ENCODE measurements at regions not wholly inside any gene's neighbourhood (a gene's known extent, or its start where the extent isn't known, plus 50 kb on each side); places are given as distances from the start of the nearest gene placed in this dataset.

GRCh38 chr6:167766986-167767714 lies 59.6 kb upstream of the AFDN start:
- TF ChIP-seq EZH2 (IDR thresholded peaks at IDR 0.05; ENCODE audit: borderline replicate concordance, low read length): no peak
- TF ChIP-seq CTCF (IDR thresholded peaks at IDR 0.05; ENCODE audit: low read length): peak; percentile 9; the same call in 1 of the 2 replicates
- Histone ChIP-seq H3K79me2 (ENCODE audit: insufficient read depth, low read length) (no peaks in the 10 kb centered on the region), H4K20me1 (ENCODE audit: insufficient read depth, low read length) (no peaks in the 10 kb centered on the region), H3K27ac (ENCODE audit: low read depth, low read length, poor library complexity, severe bottlenecking) (no peak overlapping the region), H2AFZ (ENCODE audit: low read length) (no peak overlapping the region), H3K27me3 (ENCODE audit: insufficient read depth, low read length) (no peaks in the 10 kb centered on the region), H3K9ac (ENCODE audit: low read length) (no peak overlapping the region), H3K9me3 (ENCODE audit: low read length) (no peaks in the 10 kb centered on the region), H3K4me1 (ENCODE audit: insufficient read depth, low read length, severe bottlenecking) (no peaks in the 10 kb centered on the region), H3F3A (ENCODE audit: insufficient read depth, low read length) (no peaks in the 10 kb centered on the region), H3K9me2 (ENCODE audit: low read depth, low read length) (no peaks in the 10 kb centered on the region), H3K4me2 (ENCODE audit: low read length) (no peak overlapping the region), H3K36me3 (ENCODE audit: insufficient read depth, low read length) (no peaks in the 10 kb centered on the region), H3K4me3 (ENCODE audit: low read depth, low read length, poor library complexity, severe bottlenecking) (no peak overlapping the region)

- Histone ChIP-seq H2AFZ (ENCODE audit: low read length) (no peak overlapping the region), H3K4me2 (ENCODE audit: low read length) (no peak overlapping the region), H3K4me3 (ENCODE audit: low read depth, low read length, poor library complexity, severe bottlenecking) (no peak overlapping the region), H3K27ac (ENCODE audit: low read depth, low read length, poor library complexity, severe bottlenecking) (no peak overlapping the region), H3K9me3 (ENCODE audit: low read length) (no peaks in the 10 kb centered on the region), H3F3A (ENCODE audit: insufficient read depth, low read length) (no peaks in the 10 kb centered on the region), H3K9ac (ENCODE audit: low read length) (no peak overlapping the region), H3K36me3 (ENCODE audit: insufficient read depth, low read length) (no peaks in the 10 kb centered on the region), H3K9me2 (ENCODE audit: low read depth, low read length) (no peaks in the 10 kb centered on the region), H3K79me2 (ENCODE audit: insufficient read depth, low read length) (no peaks in the 10 kb centered on the region), H3K4me1 (ENCODE audit: insufficient read depth, low read length, severe bottlenecking) (no peaks in the 10 kb centered on the region), H3K27me3 (ENCODE audit: insufficient read depth, low read length) (no peaks in the 10 kb centered on the region), H4K20me1 (ENCODE audit: insufficient read depth, low read length) (no peaks in the 10 kb centered on the region)
- TF ChIP-seq CTCF (IDR thresholded peaks at IDR 0.05; ENCODE audit: low read length) (no peak), EZH2 (IDR thresholded peaks at IDR 0.05; ENCODE audit: borderline replicate concordance, low read length) (no peak)
These were observed 59.0 kb upstream of the AFDN start for GRCh38 chr6:167767715-167768107.

GRCh38 chr6:167768471-167769215 lies 58.1 kb upstream of the AFDN start:
- TF ChIP-seq CTCF (IDR thresholded peaks at IDR 0.05; ENCODE audit: low read length): no peak
- TF ChIP-seq EZH2 (IDR thresholded peaks at IDR 0.05; ENCODE audit: borderline replicate concordance, low read length): no peak
- H2AFZ ChIP-seq (ENCODE audit: low read length): no peak overlapping the region
- no peak overlapping the region for H3K4me2 ChIP-seq (ENCODE audit: low read length)
- H3K9me2 ChIP-seq (ENCODE audit: low read depth, low read length): no peaks in the 10 kb centered on the region
- no peak overlapping the region for H3K9ac ChIP-seq (ENCODE audit: low read length)
- H3F3A ChIP-seq (ENCODE audit: insufficient read depth, low read length): no peaks in the 10 kb centered on the region
- no peaks in the 10 kb centered on the region for H4K20me1 ChIP-seq (ENCODE audit: insufficient read depth, low read length)
- H3K9me3 ChIP-seq (ENCODE audit: low read length): no peaks in the 10 kb centered on the region
- no peak overlapping the region for H3K4me3 ChIP-seq (ENCODE audit: low read depth, low read length, poor library complexity, severe bottlenecking)
- no peaks in the 10 kb centered on the region for H3K79me2 ChIP-seq (ENCODE audit: insufficient read depth, low read length)
- no peak overlapping the region for H3K27ac ChIP-seq (ENCODE audit: low read depth, low read length, poor library complexity, severe bottlenecking)
- no peaks in the 10 kb centered on the region for H3K4me1 ChIP-seq (ENCODE audit: insufficient read depth, low read length, severe bottlenecking)
- H3K27me3 ChIP-seq (ENCODE audit: insufficient read depth, low read length): no peaks in the 10 kb centered on the region
- H3K36me3 ChIP-seq (ENCODE audit: insufficient read depth, low read length): no peaks in the 10 kb centered on the region

Measured in OCI-LY1 (cell line).